HepG2 (cell line): ENCODE measurements at regions not wholly inside any gene's neighbourhood (a gene's known extent, or its start where the extent isn't known, plus 50 kb on each side); places are given as distances from the start of the nearest gene placed in this dataset.

Source experiments
- ATAC-seq: fragments of 200-7000 bp; cut with Tn5 transposase; 3 replicates; pipeline ENCODE4 v1.9.1; 2020; ENCODE audit warnings: mild to moderate bottlenecking, moderate library complexity
- BruUV-seq: library from RNA; stranded (reverse); fragments of 400-500 nt; replicated peaks from 2 replicates; lab custom pipeline; 2021; lab: Mats Ljungman, UMichigan
- CTCF ChIA-PET: fragments of 300-600 bp; formaldehyde crosslinking; extraction: SDS; loops from one replicate; lab custom pipeline; 2021; ENCODE audit warnings: low total read pairs, inconsistent platforms, low intra/inter-chr PET ratio; lab: Yijun Ruan, JAX
- POLR2A ChIA-PET: fragments of 350-600 bp; sonication (Branson Sonifier 250); formaldehyde crosslinking; loops from one replicate; lab custom pipeline; 2020; ENCODE audit warnings: antibody characterized with exemption, inconsistent platforms; lab: Yijun Ruan, JAX
- DNase-seq: peaks from one replicate; pipeline ENCODE4 v3.0.0-alpha.2; 2015; ENCODE audit warnings: low spot score
- FAIRE-seq: peaks from 3 replicates; lab custom pipeline; 2011; peaks lifted over from hg19 to GRCh38; lab: Jason Lieb, UNC
- H2AFZ ChIP-seq: one replicate; pipeline ENCODE4 v1.6.1; 2011; ENCODE audit warnings: low read length, inconsistent platforms
- H3K27ac ChIP-seq: fragments of 300-600 bp; 3 replicates; pipeline ENCODE4 v1.8.0; 2011; ENCODE audit warnings: mixed run types, mild to moderate bottlenecking, mixed read lengths, low read length, inconsistent platforms; ENCODE audit not compliant: insufficient read depth; ENCODE audit errors: extremely low read length
- H3K27me3 ChIP-seq, 2 experiments: fragments of 200-600 bp in 1 of 2; 2 replicates in 1 of 2; 3 replicates in 1 of 2; pipeline versions ENCODE4 v1.6.0 to v1.8.0; 2011; ENCODE audit warnings: low read length in 2 of 2, mild to moderate bottlenecking in 2 of 2, moderate library complexity in 2 of 2, inconsistent platforms in 1 of 2; ENCODE audit not compliant: insufficient read depth in 2 of 2, control insufficient read depth in 1 of 2
- H3K36me3 ChIP-seq, 2 experiments: fragments of 200-600 bp in 1 of 2; replicated peaks in 1 of 2; 2 replicates in 1 of 2; 3 replicates in 1 of 2; pipeline versions ENCODE4 v1.5.1 to v1.8.0; 2011; ENCODE audit warnings: low read length in 2 of 2, inconsistent platforms in 1 of 2; ENCODE audit not compliant: insufficient read depth in 2 of 2, control insufficient read depth in 1 of 2
- H3K4me1 ChIP-seq: 2 replicates; pipeline ENCODE4 v1.5.1; 2012; ENCODE audit warnings: low read length, inconsistent platforms; ENCODE audit not compliant: insufficient read depth
- H3K4me2 ChIP-seq: 2 replicates; pipeline ENCODE4 v1.6.0; 2011; ENCODE audit warnings: low read depth, low read length, inconsistent platforms
- H3K4me3 ChIP-seq, 3 experiments: fragments of 200-600 bp in 1 of 3; sonication (generic), shearing (Covaris generic) in 1 of 3; replicated peaks in 1 of 3; 2 replicates each; pipeline ENCODE4 v1.5.1; 2011 to 2016; ENCODE audit warnings: low read length in 3 of 3, inconsistent platforms in 2 of 3, low read depth in 2 of 3, mild to moderate bottlenecking in 2 of 3, control low read depth in 1 of 3, mixed read lengths in 1 of 3; ENCODE audit not compliant: insufficient read depth in 1 of 3
- H3K79me2 ChIP-seq: one replicate; pipeline ENCODE4 v1.6.1; 2011; ENCODE audit warnings: low read length, inconsistent platforms; ENCODE audit not compliant: insufficient read depth
- H3K9ac ChIP-seq: 2 replicates; pipeline ENCODE4 v1.6.0; 2011; ENCODE audit warnings: mild to moderate bottlenecking, low read depth, low read length, inconsistent platforms; ENCODE audit not compliant: insufficient read depth
- H3K9me3 ChIP-seq: 2 replicates; pipeline ENCODE4 v1.5.1; 2012; ENCODE audit warnings: mild to moderate bottlenecking, low read length
- H4K20me1 ChIP-seq: 2 replicates; pipeline ENCODE4 v1.6.0; 2011; ENCODE audit warnings: inconsistent platforms, mild to moderate bottlenecking, low read length, moderate library complexity; ENCODE audit not compliant: insufficient read depth
- MAFK ChIP-seq, 2 experiments: IDR thresholded peaks in 1 of 2; conservative IDR thresholded peaks in 1 of 2; 2 replicates each; pipeline ENCODE4 v1.6.1; 2011; ENCODE audit warnings: improper control_type of control experiment in 2 of 2, low read length in 2 of 2
- PRMT3 ChIP-seq: sonication (generic); formaldehyde crosslinking; IDR thresholded peaks from 2 replicates; pipeline ENCODE4 v1.8.1; 2022; ENCODE audit warnings: low read depth, mild to moderate bottlenecking, moderate library complexity, missing genetic modification reagents, borderline replicate concordance
- ZBTB8A ChIP-seq: sonication (generic); formaldehyde crosslinking; IDR thresholded peaks from 2 replicates; pipeline ENCODE4 v1.4.0; 2020; ENCODE audit warnings: mild to moderate bottlenecking, low read depth, missing genetic modification reagents, borderline replicate concordance
- ZNF17 ChIP-seq: sonication (generic); formaldehyde crosslinking; IDR thresholded peaks from 2 replicates; pipeline ENCODE4 v1.5.0; 2020; ENCODE audit warnings: mild to moderate bottlenecking, missing genetic modification reagents
- ZNF180 ChIP-seq: sonication (generic); formaldehyde crosslinking; IDR thresholded peaks from 2 replicates; pipeline ENCODE4 v1.4.0; 2020; ENCODE audit warnings: low read depth, missing genetic modification reagents, borderline replicate concordance
- ZNF678 ChIP-seq: sonication (generic); formaldehyde crosslinking; IDR thresholded peaks from 2 replicates; pipeline ENCODE4 v1.4.0; 2020; ENCODE audit warnings: mild to moderate bottlenecking, missing genetic modification reagents
- ZSCAN31 ChIP-seq: sonication (generic); formaldehyde crosslinking; IDR thresholded peaks from 2 replicates; pipeline ENCODE4 v1.5.0; 2020; ENCODE audit warnings: low read depth, mild to moderate bottlenecking, missing genetic modification reagents
- WGBS: methylation state at CpG from one replicate; pipeline ENCODE4 v1.1.6; 2017; ENCODE audit warnings: low lambda C conversion rate; 5-methylcytosine and 5-hydroxymethylcytosine counted together
- in situ Hi-C: cut with HindIII; loops from 2 replicates; pipeline ENCODE4 v1.10.0; 2017; ENCODE audit warnings: low pct_unique_long_range_greater_than_20kb; ENCODE audit not compliant: extremely low pct_ligation_motif_present
- intact Hi-C: fragments of 100-400 bp; cut with micrococcal nuclease; formaldehyde crosslinking; loops from one replicate; pipeline ENCODE4 v1.10.0; 2022; ENCODE audit not compliant: unreplicated experiment

DNA sequence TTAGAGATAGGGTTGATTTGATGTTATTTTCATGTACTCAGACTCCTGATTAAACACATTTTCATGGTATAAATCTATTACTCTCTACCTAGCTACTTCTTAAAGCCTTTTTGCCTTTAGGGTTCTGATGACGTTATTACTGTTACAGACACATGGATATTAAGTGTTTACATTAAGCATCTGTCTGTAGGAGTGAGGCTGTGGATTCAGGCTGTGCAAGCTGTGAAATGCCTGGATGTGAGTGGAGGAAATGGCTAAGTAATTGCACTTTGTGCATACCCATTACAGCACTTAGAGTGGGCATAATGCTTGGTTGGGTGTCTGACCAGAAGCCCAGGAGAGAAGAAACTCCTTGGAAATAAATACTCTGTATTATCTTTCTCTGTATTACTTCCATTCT is 186.8 kb downstream of the SNX18 start:
- H3K9me3 ChIP-seq: no peaks in the 10 kb centered on the region
- in situ Hi-C loops (no loop called here), intact Hi-C loops (no loop called here)
- no peak overlapping the region for H2AFZ ChIP-seq
- H3K27me3 ChIP-seq: peaks cover 0 to 4% of the 10 kb centered on the region in 2 experiments; a peak in 1 of 5 replicates
- no TSS peak for BruUV-seq
- FAIRE-seq (no peak), ATAC-seq (no peak), DNase-seq (no peak)
- H3K4me2 ChIP-seq: no peak overlapping the region
- POLR2A ChIA-PET: no interaction called here
- 0% methylated on average over 1 of the region's 1 CpG for WGBS
- H4K20me1 ChIP-seq: no peaks in the 10 kb centered on the region
- CTCF ChIA-PET: no interaction called here
- H3K4me1 ChIP-seq: no peaks in the 10 kb centered on the region
- no peak overlapping the region for H3K4me3 ChIP-seq
- H3K27ac ChIP-seq: no peak overlapping the region
- H3K9ac ChIP-seq: no peak overlapping the region
- no peaks in the 10 kb centered on the region for H3K36me3 ChIP-seq
- no peak for TF ChIP-seq ZNF17 (CRISPR knock-in tag)
- no peak for TF ChIP-seq MAFK (conservative IDR thresholded peaks at IDR 0.05 in 1 of 2, IDR thresholded peaks at IDR 0.05 in 1 of 2; ENCODE audit: low read length in 2 of 2)
- H3K79me2 ChIP-seq: no peaks in the 10 kb centered on the region

DNA sequence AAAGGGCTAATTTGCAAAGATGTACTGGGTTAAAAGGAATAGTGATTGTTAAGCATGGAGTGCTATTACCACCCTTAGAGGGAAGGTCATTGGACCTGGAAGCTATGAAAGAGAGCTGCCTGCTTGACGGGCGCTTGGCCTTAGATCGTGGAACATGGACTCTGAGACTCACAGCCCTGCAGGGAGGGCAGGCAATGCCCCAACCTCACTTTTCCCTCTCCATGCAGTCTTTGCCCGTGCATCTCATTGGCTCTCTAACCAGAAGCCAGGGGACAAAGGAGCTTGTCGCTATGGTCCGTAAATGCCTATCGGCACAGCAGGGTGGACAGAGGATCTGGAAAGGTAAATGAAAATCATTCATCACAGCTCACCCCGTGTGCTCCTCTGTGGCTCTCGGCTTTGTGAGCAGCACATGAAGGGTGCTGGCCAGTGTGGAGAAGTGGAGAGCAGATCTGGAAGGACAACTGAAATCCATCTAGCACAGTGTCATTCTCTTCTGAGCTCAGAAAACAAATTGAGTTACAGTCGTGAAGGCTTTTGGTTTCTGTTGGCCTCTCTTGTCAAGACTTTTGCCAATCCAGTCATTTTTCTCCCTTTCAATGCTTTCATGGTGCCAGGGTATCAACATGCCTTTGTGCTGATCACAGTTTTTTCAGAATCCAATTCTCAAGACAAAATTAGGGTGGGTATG is 186.2 kb downstream of the SNX18 start:
- no peak overlapping the region for H2AFZ ChIP-seq
- ATAC-seq (peak; percentile 79), DNase-seq (no peak), FAIRE-seq (no peak)
- no peaks in the 10 kb centered on the region for H3K9me3 ChIP-seq
- H3K27ac ChIP-seq: no peak overlapping the region
- no TSS peak for BruUV-seq
- WGBS: 0% methylated on average over 9 of the region's 10 CpGs
- H3K4me2 ChIP-seq: peak overlapping the region; percentile 42; the same call in 1 of the 2 replicates
- H3K4me3 ChIP-seq: no peak overlapping the region
- in situ Hi-C loops (no loop called here), intact Hi-C loops (no loop called here)
- no peaks in the 10 kb centered on the region for H3K36me3 ChIP-seq
- TF ChIP-seq ZSCAN31 (CRISPR knock-in tag) (no peak), PRMT3 (CRISPR knock-in tag) (no peak), ZBTB8A (CRISPR knock-in tag) (no peak), ZNF678 (CRISPR knock-in tag) (no peak), ZNF180 (CRISPR knock-in tag) (no peak)
- ChIA-PET POLR2A (no interaction called here), CTCF (no interaction called here)
- H3K79me2 ChIP-seq: no peaks in the 10 kb centered on the region
- no peaks in the 10 kb centered on the region for H3K4me1 ChIP-seq
- peaks cover 0 to 4% of the 10 kb centered on the region in 2 experiments; a peak in 1 of 5 replicates for H3K27me3 ChIP-seq
- no peak overlapping the region for H3K9ac ChIP-seq
- no peaks in the 10 kb centered on the region for H4K20me1 ChIP-seq
